GM19452 (cell line): ENCODE measurements at regions not wholly inside any gene's neighbourhood (a gene's known extent, or its start where the extent isn't known, plus 50 kb on each side); places are given as distances from the start of the nearest gene placed in this dataset.

Experiments used
- ATAC-seq: cut with Tn5 transposase; IDR thresholded peaks from one replicate; pipeline ENCODE4 v1.9.1; 2021; ENCODE audit not compliant: unreplicated experiment

- no peak for ATAC-seq
These were observed 222.0 kb upstream of the COPS8 start for GRCh38 chr2:236863729-236864126.

GRCh38 chr2:236865052-236865451 is 220.6 kb upstream of the COPS8 start:
- no peak for ATAC-seq

DNA sequence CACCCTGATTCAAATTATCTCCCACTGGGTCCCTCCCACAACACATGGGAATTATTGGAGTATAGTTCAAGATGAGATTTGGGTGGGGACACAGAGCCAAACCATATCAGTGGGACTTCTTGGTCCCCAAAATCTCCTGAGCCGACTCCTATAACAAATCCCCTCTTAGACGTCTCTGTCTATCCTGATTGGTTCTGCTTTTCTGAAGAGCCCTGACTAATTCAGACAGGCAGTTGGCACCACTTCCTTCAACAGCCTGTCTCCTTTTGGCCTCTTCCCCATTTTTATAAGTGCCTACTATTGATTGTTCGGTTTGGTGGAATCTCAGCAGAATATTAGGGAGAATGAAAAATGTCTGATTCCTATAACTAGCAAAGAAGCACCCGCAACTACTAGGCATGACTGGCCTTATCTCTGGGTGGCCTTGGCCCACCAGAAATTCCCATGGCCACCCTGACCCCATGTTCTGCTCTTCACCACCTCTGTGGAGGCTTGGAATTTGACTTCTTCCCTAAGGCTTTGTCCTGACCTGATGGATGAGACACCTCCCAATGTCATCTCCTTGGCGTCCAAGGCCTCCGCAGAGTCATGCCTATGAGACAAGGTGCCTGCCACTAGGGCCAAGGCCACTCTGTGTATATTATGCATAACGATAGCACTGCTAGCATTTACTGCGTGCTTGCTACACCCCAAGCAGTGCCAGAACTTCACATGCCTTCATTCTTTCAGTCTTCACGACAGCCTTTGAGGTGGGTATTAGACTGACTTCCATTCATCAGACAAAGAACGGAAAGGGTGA is 218.9 kb upstream of the COPS8 start:
- no peak for ATAC-seq

- no peak for ATAC-seq
These were observed 218.0 kb upstream of the COPS8 start for GRCh38 chr2:236867441-236868260.

- no peak for ATAC-seq
These were observed 215.3 kb upstream of the COPS8 start for GRCh38 chr2:236870370-236870769.

GRCh38 chr2:236871500-236872001 is 214.1 kb upstream of the COPS8 start:
- ATAC-seq: no peak

DNA sequence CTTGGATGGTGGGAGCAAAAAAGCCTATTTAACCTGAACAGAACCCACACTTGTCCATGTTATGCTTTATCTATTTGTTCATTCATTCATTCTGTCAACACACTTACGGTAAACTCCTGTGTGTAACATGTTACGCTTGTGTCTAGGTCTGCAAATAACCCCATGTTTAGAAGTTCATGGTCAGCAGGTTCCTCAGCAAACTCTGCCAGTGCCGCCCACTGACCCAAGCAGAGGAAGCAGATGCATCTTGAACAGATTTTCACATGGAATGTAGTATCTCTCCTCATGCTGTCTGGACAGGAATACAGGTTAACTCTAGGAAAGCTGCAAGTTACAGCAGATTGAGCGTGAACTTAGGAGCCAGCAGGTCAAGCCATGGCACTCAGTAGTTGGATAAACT is 213.7 kb upstream of the COPS8 start:
- no peak for ATAC-seq

GRCh38 chr2:236872981-236873380 is 212.7 kb upstream of the COPS8 start:
- ATAC-seq: no peak

DNA sequence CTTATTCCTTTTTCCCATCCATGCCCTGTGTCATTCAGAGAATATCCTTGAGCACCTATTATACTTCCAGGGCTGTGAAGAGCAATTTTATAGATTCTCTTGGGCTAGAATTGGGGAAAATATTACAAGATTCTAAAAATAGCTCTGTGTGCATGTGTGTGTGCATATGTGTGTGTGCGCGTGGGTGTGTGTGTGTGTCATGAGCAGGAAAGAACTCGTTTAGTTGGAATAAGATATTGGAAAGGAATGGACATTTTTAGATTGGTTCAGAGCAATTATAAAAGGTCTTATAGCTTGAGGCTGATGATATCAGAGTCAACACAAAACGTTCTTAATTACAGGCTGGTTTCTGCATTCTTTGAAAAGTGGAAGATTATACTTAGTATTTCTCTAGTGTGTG is 212.1 kb upstream of the COPS8 start:
- no peak for ATAC-seq

DNA sequence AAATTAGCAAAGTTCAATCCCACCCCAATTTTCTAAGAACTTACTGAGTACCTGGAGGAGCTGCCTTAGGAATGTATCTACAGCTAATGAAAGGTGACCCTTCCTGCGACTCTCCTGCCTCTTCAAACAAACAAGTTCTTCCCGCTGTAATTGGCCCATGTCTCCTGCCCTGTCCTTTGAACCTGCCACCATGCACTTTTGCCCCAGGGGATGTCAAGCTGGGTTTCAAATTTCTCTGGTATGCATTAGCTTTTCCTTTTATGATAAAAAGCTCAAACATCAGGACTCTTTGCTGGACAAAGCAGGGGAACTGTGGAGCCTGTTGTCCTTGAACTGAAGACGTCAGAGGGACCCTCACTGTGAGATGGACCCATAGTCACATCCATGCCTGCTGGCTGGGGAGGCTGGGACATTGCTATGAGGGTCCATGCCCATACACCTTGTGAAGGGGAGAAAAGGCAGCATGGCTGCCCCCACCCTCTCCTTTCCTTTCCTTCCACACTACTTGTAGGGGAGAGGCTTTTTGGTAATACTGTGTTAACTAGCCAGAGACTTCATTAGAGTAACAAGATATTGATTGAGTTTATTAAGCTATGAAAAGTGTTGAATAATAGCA is 210.7 kb upstream of the COPS8 start:
- no peak for ATAC-seq

GRCh38 chr2:236875906-236876505 is 209.7 kb upstream of the COPS8 start:
- ATAC-seq: no peak

- ATAC-seq: no peak
These were observed 209.0 kb upstream of the COPS8 start for GRCh38 chr2:236876642-236877041.

DNA sequence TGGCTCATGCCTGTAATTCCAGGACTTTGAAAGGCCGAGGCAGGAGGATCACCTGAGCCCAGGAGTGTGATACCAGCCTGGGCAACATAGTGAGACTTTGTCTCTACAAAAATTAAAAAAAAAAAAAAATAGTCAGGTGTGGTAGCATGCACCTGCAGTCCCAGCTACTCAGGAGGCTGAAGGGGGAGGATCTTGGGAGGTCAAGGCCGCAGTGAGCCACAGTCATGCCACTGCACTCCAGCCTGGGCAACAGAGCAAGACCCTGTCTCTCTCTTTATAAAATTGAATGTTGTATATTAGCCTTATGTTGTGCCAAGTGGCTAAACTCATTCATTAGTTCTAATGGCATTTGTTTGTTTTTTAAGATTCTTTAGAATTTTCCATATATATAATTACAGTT is 207.7 kb upstream of the COPS8 start:
- ATAC-seq: no peak

DNA sequence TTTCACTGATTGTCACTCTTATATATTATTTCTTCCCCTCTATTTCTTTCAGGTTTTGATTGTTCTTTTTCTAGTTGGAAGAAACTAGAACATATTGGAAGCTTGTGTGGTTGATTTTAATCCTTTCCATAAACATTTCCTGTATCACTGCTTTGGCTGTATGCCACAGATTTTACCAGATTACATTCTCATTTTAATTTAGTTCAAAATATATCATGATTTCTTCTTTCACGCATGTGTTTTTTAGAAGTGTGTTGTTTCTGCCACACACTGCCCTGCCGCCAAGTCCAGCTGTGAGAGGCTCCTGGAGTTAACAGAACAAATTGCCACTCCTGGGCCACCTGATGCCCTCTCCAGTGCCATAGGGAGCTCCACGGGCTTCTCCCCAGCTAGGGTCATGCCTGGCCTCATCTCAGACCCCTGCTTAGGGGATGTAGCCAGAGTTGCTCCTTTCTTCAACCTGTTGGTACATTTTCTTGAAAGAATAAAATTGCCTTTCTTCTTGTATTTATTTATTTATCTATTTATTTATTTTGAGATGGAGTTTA is 206.2 kb upstream of the COPS8 start:
- ATAC-seq: no peak

DNA sequence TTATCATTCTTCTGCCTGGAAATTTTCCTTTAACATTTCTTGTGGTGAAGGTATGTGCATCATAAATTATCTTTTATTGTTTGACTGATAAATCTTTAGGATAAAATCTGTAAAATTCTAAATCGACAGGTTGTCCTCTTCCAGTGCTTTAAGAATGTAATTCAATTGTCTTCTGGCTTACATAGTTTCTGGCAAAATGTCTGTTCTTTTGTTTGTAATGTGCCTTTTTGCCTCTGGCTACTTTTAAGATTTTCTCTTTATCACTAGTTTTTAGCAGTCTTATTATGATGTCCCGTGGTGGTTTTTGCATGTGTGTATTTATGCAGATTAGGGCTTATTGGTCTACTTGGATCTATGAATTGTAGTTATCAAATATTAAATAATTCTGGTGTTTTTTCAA is 203.6 kb upstream of the COPS8 start:
- ATAC-seq: no peak

DNA sequence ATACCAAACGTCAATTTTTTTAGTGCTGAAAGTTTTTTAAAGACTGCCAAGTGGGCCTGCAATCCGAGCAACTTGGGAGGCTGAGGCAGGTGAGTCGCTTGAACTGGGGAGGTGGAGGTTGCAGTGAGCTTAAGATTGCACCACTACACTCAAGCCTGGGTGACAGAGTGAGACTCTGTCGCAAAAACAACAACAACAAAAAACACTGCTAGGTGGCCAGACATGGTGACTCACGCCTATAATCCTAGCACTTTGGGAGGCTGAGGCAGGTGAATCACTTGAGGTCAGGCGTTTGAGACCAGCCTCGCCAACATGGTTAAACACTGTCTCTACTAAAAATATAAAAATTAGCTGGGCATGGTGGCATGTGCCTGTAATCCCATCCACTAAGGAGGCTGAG is 202.8 kb upstream of the COPS8 start:
- ATAC-seq: no peak

DNA sequence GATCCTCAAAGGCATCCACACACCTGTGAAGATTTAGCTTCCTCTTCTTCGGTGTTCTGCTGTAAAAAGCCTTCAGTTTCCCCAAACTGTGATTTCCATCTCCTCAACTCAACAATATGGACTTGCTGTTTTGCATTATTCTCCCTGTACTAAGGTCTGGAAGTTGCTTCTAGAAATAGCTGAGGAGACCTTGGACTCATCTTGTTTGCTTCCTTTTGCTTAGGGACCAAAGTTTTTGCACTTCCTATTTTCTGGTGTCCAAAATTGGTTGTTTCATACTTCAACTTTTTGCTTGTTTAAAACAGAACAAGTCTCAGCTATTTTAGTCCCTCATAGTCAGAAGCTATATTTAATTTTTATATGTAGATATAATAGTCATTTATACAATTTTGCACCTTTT is 201.9 kb upstream of the COPS8 start:
- no peak for ATAC-seq

GRCh38 chr2:236884569-236885175 is 201.0 kb upstream of the COPS8 start:
- ATAC-seq: no peak

GRCh38 chr2:236886456-236886855 is 199.2 kb upstream of the COPS8 start:
- ATAC-seq: no peak

GRCh38 chr2:236887531-236887930 is 198.2 kb upstream of the COPS8 start:
- ATAC-seq: no peak
